HG02884 (cell line): ENCODE measurements at regions not wholly inside any gene's neighbourhood (a gene's known extent, or its start where the extent isn't known, plus 50 kb on each side); places are given as distances from the start of the nearest gene placed in this dataset.

Experiments used
- ATAC-seq: cut with Tn5 transposase; IDR thresholded peaks from one replicate; pipeline ENCODE4 v1.9.1; 2021; ENCODE audit warnings: mild to moderate bottlenecking, moderate library complexity; ENCODE audit not compliant: unreplicated experiment

GRCh38 chr2:125837611-125838010, 818.3 kb upstream of the GYPC start:
- ATAC-seq, result no peak

- ATAC-seq, result no peak
Observed at GRCh38 chr2:125839945-125840344, 816.0 kb upstream of the GYPC start.

- ATAC-seq, result no peak
Observed at GRCh38 chr2:125842041-125842440, 813.9 kb upstream of the GYPC start.

- ATAC-seq, result no peak
Observed at GRCh38 chr2:125850541-125850940, 805.4 kb upstream of the GYPC start.

- ATAC-seq, result no peak
Observed at GRCh38 chr2:125852364-125852763, 803.6 kb upstream of the GYPC start.

- ATAC-seq, result no peak
Observed at GRCh38 chr2:125853626-125854025, 802.3 kb upstream of the GYPC start.

- ATAC-seq, result no peak
Observed at GRCh38 chr2:125855204-125855603, 800.8 kb upstream of the GYPC start.

- no peak for ATAC-seq
Observed at GRCh38 chr2:125857971-125858794, 797.8 kb upstream of the GYPC start.

GRCh38 chr2:125861461-125861860, 794.5 kb upstream of the GYPC start:
- ATAC-seq, result no peak

GRCh38 chr2:125867908-125868307, 788.0 kb upstream of the GYPC start:
- ATAC-seq, result no peak

GRCh38 chr2:125870264-125870663, 785.7 kb upstream of the GYPC start:
- no peak for ATAC-seq

GRCh38 chr2:125870746-125871145, 785.2 kb upstream of the GYPC start:
- no peak for ATAC-seq

GRCh38 chr2:125874564-125874963, 781.4 kb upstream of the GYPC start:
- no peak for ATAC-seq

- no peak for ATAC-seq
Observed at GRCh38 chr2:125885340-125885739, 770.6 kb upstream of the GYPC start.

- ATAC-seq, result no peak
Observed at GRCh38 chr2:125886153-125886552, 769.8 kb upstream of the GYPC start.

GRCh38 chr2:125901278-125901677, 754.7 kb upstream of the GYPC start:
- ATAC-seq, result no peak

- ATAC-seq, result no peak
Observed at GRCh38 chr2:125925891-125926546, 729.9 kb upstream of the GYPC start.

- no peak for ATAC-seq
Observed at GRCh38 chr2:125935559-125935958, 720.4 kb upstream of the GYPC start.

- ATAC-seq, result no peak
Observed at GRCh38 chr2:125942585-125943424, 713.2 kb upstream of the GYPC start.

- ATAC-seq, result no peak
Observed at GRCh38 chr2:125959047-125959446, 696.9 kb upstream of the GYPC start.

- ATAC-seq, result no peak
Observed at GRCh38 chr2:125961739-125962138, 694.2 kb upstream of the GYPC start.

- no peak for ATAC-seq
Observed at GRCh38 chr2:125979886-125980285, 676.1 kb upstream of the GYPC start.
